A673 (cell line): ENCODE measurements at regions not wholly inside any gene's neighbourhood (a gene's known extent, or its start where the extent isn't known, plus 50 kb on each side); places are given as distances from the start of the nearest gene placed in this dataset.

Source experiments
- BruUV-seq: library from RNA; stranded (reverse); fragments of 400-500 nt; replicated peaks from 2 replicates; lab custom pipeline; 2021; lab: Mats Ljungman, UMichigan
- CTCF ChIA-PET: fragments of 300-600 bp; sonication (Branson Sonifier 250); formaldehyde crosslinking; loops from one replicate; lab custom pipeline; 2022; ENCODE audit warnings: antibody characterized with exemption; lab: Charles Lee
- POLR2A ChIA-PET: fragments of 300-600 bp; sonication (Branson Sonifier 250); formaldehyde crosslinking; loops from one replicate; lab custom pipeline; 2022; ENCODE audit warnings: antibody characterized with exemption; ENCODE audit not compliant: low non-redundant PET; lab: Charles Lee
- DNase-seq: peaks from one replicate; pipeline ENCODE4 v3.0.0-alpha.2; 2015; ENCODE audit warnings: low spot score
- H3K27ac ChIP-seq: fragments of 200-600 bp; sonication (generic); 2 replicates; pipeline ENCODE4 v1.5.1; 2016; ENCODE audit warnings: mixed run types, low read depth, mild to moderate bottlenecking, mixed read lengths, antibody characterized with exemption, low read length; ENCODE audit not compliant: poor library complexity, severe bottlenecking
- H3K27me3 ChIP-seq: fragments of 200-600 bp; sonication (generic); replicated peaks from 2 replicates; pipeline ENCODE4 v1.6.1; 2017; ENCODE audit warnings: mixed run types, low read depth, mild to moderate bottlenecking, mixed read lengths, antibody characterized with exemption, low read length; ENCODE audit not compliant: insufficient read depth, poor library complexity
- H3K36me3 ChIP-seq: fragments of 200-600 bp; sonication (generic); 2 replicates; pipeline ENCODE4 v1.6.1; 2016; ENCODE audit warnings: mixed run types, mild to moderate bottlenecking, mixed read lengths, antibody characterized with exemption, low read length; ENCODE audit not compliant: insufficient read depth, poor library complexity, severe bottlenecking
- H3K4me1 ChIP-seq: fragments of 200-600 bp; sonication (generic); 2 replicates; pipeline ENCODE4 v1.6.1; 2017; ENCODE audit warnings: mixed run types, mild to moderate bottlenecking, mixed read lengths, antibody characterized with exemption, low read length; ENCODE audit not compliant: insufficient read depth, poor library complexity, severe bottlenecking
- H3K4me3 ChIP-seq: fragments of 200-600 bp; sonication (generic); 2 replicates; pipeline ENCODE4 v1.5.1; 2016; ENCODE audit warnings: low read depth, mixed run types, mild to moderate bottlenecking, mixed read lengths, low read length; ENCODE audit not compliant: poor library complexity, severe bottlenecking
- H3K9me3 ChIP-seq: fragments of 200-600 bp; sonication (generic); 2 replicates; pipeline ENCODE4 v1.6.1; 2016; ENCODE audit warnings: mixed run types, low read depth, mild to moderate bottlenecking, mixed read lengths, antibody characterized with exemption, low read length; ENCODE audit not compliant: poor library complexity, severe bottlenecking
- EZH2 ChIP-seq: fragments of 200-600 bp; sonication (generic); IDR thresholded peaks from 2 replicates; pipeline ENCODE4 v1.6.1; 2017; ENCODE audit warnings: borderline replicate concordance, low read depth, mild to moderate bottlenecking, mixed read lengths, antibody characterized with exemption, low read length; ENCODE audit not compliant: poor library complexity, severe bottlenecking
- intact Hi-C: fragments of 100-400 bp; cut with micrococcal nuclease; formaldehyde crosslinking; loops from one replicate; pipeline ENCODE4 v1.10.0; 2022; ENCODE audit not compliant: unreplicated experiment
- TF ChIP-seq, protein P1 (sequence below): fragments of 300-800, 200-600 bp; sonication (generic); conservative IDR thresholded peaks from 2 replicates; pipeline ENCODE4 v1.5.1; 2017; ENCODE audit warnings: low read depth, mild to moderate bottlenecking, antibody characterized with exemption, low read length, moderate library complexity, mixed read lengths

DNA sequence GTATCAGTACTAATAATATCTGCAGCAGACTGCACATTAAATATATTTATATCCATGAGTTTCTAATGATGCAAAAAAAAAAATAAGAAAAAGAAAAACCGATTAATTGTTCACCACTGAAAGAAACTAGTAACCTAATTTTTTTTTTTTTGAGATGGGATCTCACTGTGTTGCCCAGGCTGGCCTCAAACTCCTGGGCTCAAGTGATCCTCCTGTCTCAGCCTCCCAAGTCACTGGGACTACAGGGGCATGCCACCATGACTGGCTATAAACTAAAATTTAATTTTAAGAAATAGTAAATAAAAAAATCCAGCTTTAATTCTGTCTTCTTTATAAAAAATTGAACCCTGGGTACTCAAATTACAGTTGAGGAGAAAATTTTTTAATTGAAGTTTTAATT is 358.2 kb downstream of the QKI start:
- intact Hi-C loops, result no loop called here
- POLR2A ChIA-PET, result no interaction called here
- no peak for TF ChIP-seq EZH2
- TF ChIP-seq, protein P1, sequence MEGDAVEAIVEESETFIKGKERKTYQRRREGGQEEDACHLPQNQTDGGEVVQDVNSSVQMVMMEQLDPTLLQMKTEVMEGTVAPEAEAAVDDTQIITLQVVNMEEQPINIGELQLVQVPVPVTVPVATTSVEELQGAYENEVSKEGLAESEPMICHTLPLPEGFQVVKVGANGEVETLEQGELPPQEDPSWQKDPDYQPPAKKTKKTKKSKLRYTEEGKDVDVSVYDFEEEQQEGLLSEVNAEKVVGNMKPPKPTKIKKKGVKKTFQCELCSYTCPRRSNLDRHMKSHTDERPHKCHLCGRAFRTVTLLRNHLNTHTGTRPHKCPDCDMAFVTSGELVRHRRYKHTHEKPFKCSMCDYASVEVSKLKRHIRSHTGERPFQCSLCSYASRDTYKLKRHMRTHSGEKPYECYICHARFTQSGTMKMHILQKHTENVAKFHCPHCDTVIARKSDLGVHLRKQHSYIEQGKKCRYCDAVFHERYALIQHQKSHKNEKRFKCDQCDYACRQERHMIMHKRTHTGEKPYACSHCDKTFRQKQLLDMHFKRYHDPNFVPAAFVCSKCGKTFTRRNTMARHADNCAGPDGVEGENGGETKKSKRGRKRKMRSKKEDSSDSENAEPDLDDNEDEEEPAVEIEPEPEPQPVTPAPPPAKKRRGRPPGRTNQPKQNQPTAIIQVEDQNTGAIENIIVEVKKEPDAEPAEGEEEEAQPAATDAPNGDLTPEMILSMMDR, result no peak
- Histone ChIP-seq H3K36me3 (no peaks in the 10 kb centered on the region), H3K27me3 (no peaks in the 10 kb centered on the region), H3K9me3 (no peaks in the 10 kb centered on the region), H3K4me3 (no peak overlapping the region), H3K27ac (no peak overlapping the region), H3K4me1 (no peaks in the 10 kb centered on the region)
- DNase-seq, result no peak
- CTCF ChIA-PET, result no interaction called here
- no TSS peak for BruUV-seq

DNA sequence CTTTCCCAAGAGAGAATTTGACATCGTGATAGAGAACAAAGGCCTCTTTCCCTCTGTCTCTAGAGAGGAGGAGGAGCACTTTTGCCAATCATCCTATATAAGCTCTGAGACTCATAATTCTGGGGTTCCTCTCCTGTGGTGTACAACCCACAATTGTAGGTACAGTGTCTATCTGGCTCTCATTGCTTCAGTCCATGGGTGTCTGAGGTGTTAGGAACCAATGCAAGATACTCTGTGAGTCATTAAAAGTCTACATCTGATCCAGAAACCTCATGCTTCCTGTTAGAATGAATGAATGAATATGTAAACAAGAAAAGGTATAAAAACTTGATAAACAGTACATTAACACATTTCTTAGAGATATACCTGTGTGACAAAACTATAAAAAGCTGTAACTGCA is 356.7 kb downstream of the QKI start:
- ChIA-PET CTCF (no interaction called here), POLR2A (no interaction called here)
- H3K9me3 ChIP-seq, result no peaks in the 10 kb centered on the region
- H3K4me3 ChIP-seq, result no peak overlapping the region
- DNase-seq, result no peak
- H3K27me3 ChIP-seq, result no peaks in the 10 kb centered on the region
- TF ChIP-seq, protein P1, result no peak
- TF ChIP-seq EZH2, result no peak
- H3K27ac ChIP-seq, result no peak overlapping the region
- BruUV-seq, result no TSS peak
- no peaks in the 10 kb centered on the region for H3K4me1 ChIP-seq
- intact Hi-C loops, result no loop called here
- H3K36me3 ChIP-seq, result no peaks in the 10 kb centered on the region

DNA sequence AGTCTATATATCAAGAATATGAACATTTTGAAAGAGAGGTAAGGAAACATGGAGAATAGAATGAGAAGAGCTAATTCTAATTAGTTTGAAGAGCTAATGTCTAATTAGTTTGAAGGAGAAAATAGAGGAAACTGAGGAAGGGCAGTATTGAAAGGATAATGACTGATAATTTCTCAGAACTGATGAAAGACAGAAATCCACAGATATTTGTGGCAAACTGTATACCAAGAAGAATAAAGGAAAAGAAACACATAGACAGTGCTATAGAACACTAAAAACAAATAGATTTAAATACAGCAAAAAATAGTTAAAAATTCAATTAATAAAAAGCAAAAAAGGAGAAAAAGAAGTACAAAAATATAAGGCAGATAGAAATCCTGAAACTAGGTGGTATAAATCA is 354.4 kb downstream of the QKI start:
- ChIA-PET CTCF (no interaction called here), POLR2A (interaction anchor here (0.6 kb wide), 1 partner anchor 126 kb away, joined by 3 read pairs; no protein-coding TSS in a partner anchor)
- intact Hi-C loops, result no loop called here
- Histone ChIP-seq H3K27me3 (no peaks in the 10 kb centered on the region), H3K4me1 (no peaks in the 10 kb centered on the region), H3K36me3 (no peaks in the 10 kb centered on the region), H3K9me3 (no peaks in the 10 kb centered on the region), H3K27ac (no peak overlapping the region), H3K4me3 (no peak overlapping the region)
- no peak for DNase-seq
- no TSS peak for BruUV-seq
- TF ChIP-seq, protein P1, result no peak
- TF ChIP-seq EZH2, result no peak
